HCT116 (cell line): ENCODE measurements at regions not wholly inside any gene's neighbourhood (a gene's known extent, or its start where the extent isn't known, plus 50 kb on each side); places are given as distances from the start of the nearest gene placed in this dataset.

Experiments
- ATAC-seq: fragments of 200-7000 bp; cut with Tn5 transposase; 2 replicates; pipeline ENCODE4 v1.9.1; 2020; ENCODE audit warnings: mild to moderate bottlenecking, moderate library complexity
- BruUV-seq: library from RNA; stranded (reverse); fragments of 400-500 nt; replicated peaks from 2 replicates; lab custom pipeline; 2021; lab: Mats Ljungman, UMichigan
- CTCF ChIA-PET: fragments of 300-600 bp; sonication (Branson Sonifier 250); formaldehyde crosslinking; loops from one replicate; lab custom pipeline; 2021; ENCODE audit warnings: antibody characterized with exemption; lab: Charles Lee
- POLR2A ChIA-PET: fragments of 300-600, 350-600 bp; sonication (Branson Sonifier 250); formaldehyde crosslinking; loops from one replicate; lab custom pipeline; 2021; ENCODE audit warnings: antibody characterized with exemption; lab: Charles Lee
- RAD21 ChIA-PET, 2 experiments: fragments of 300-600 bp; sonication (Branson Sonifier 250); formaldehyde crosslinking; loops; one replicate each; lab custom pipeline; 2023; ENCODE audit warnings: low total read pairs in 2 of 2; ENCODE audit not compliant: uncharacterized antibody in 2 of 2, unreplicated experiment in 2 of 2, low non-redundant PET in 1 of 2; lab: Charles Lee
- DNase-seq: peaks from one replicate; pipeline ENCODE4 v3.0.0-alpha.2; 2010; ENCODE audit warnings: low read depth, low spot score
- H2AFZ ChIP-seq: fragments of 200-600 bp; shearing (Covaris generic), sonication (generic); 2 replicates; pipeline ENCODE4 v1.6.1; 2017; ENCODE audit warnings: low read depth, mixed run types, mixed read lengths, antibody characterized with exemption, low read length; ENCODE audit not compliant: poor library complexity, severe bottlenecking
- H3K27ac ChIP-seq: 2 replicates; pipeline ENCODE4 v1.5.1; 2012; ENCODE audit warnings: low read depth, low read length
- H3K27me3 ChIP-seq: fragments of 200-600 bp; sonication (generic); 2 replicates; pipeline ENCODE4 v1.6.1; 2016; ENCODE audit warnings: mixed run types, low read length, mixed read lengths; ENCODE audit not compliant: insufficient read depth
- H3K36me3 ChIP-seq, 2 experiments: fragments of 200-500 bp in 1 of 2; fragments of 200-600 bp in 1 of 2; sonication (Bioruptor generic) in 1 of 2; sonication (generic) in 1 of 2; 2 replicates each; pipeline versions ENCODE4 v1.5.1 to v1.6.1; 2014 to 2016; ENCODE audit warnings: low read length in 2 of 2, inconsistent platforms in 1 of 2, mixed read lengths in 1 of 2, mixed run types in 1 of 2; ENCODE audit not compliant: insufficient read depth in 2 of 2, control insufficient read depth in 1 of 2
- H3K4me1 ChIP-seq, 2 experiments: fragments of 200-600 bp in 1 of 2; sonication (generic) in 1 of 2; 2 replicates each; pipeline versions ENCODE4 v1.5.1 to v1.6.1; 2012 to 2017; ENCODE audit warnings: low read length in 2 of 2, inconsistent platforms in 1 of 2, mild to moderate bottlenecking in 1 of 2, mixed read lengths in 1 of 2, mixed run types in 1 of 2, moderate library complexity in 1 of 2; ENCODE audit not compliant: insufficient read depth in 2 of 2, control insufficient read depth in 1 of 2
- H3K4me2 ChIP-seq: fragments of 200-600 bp; sonication (generic); 2 replicates; pipeline ENCODE4 v1.6.1; 2017; ENCODE audit warnings: mixed run types, low read length, mixed read lengths
- H3K4me3 ChIP-seq, 2 experiments: fragments of 200-600 bp in 1 of 2; sonication (generic) in 1 of 2; replicated peaks in 1 of 2; 2 replicates each; pipeline ENCODE4 v1.5.1; 2011 to 2016; ENCODE audit warnings: low read length in 2 of 2, control low read depth in 1 of 2, low read depth in 1 of 2, mild to moderate bottlenecking in 1 of 2, mixed read lengths in 1 of 2, mixed run types in 1 of 2
- H3K79me2 ChIP-seq: fragments of 200-600 bp; sonication (generic); 2 replicates; pipeline ENCODE4 v1.6.1; 2017; ENCODE audit warnings: mild to moderate bottlenecking, mixed run types, low read length, moderate library complexity, mixed read lengths; ENCODE audit not compliant: insufficient read depth
- H3K9ac ChIP-seq: fragments of 200-600 bp; sonication (generic); 2 replicates; pipeline ENCODE4 v1.6.1; 2016; ENCODE audit warnings: low read length, mixed read lengths
- H3K9me2 ChIP-seq: fragments of 200-600 bp; sonication (generic), shearing (Covaris generic); 2 replicates; pipeline ENCODE4 v1.6.1; 2017; ENCODE audit warnings: mixed run types, mild to moderate bottlenecking, moderate library complexity; ENCODE audit not compliant: insufficient read depth
- H3K9me3 ChIP-seq, 2 experiments: fragments of 200-500 bp in 1 of 2; fragments of 200-600 bp in 1 of 2; sonication (Bioruptor generic) in 1 of 2; sonication (generic) in 1 of 2; 2 replicates each; pipeline ENCODE4 v1.6.1; 2014 to 2017; ENCODE audit warnings: low read length in 2 of 2, mixed read lengths in 2 of 2, inconsistent platforms in 1 of 2, low read depth in 1 of 2, mild to moderate bottlenecking in 1 of 2, mixed run types in 1 of 2, moderate library complexity in 1 of 2; ENCODE audit not compliant: control insufficient read depth in 1 of 2, insufficient read depth in 1 of 2
- H4K20me1 ChIP-seq: fragments of 200-600 bp; sonication (generic), shearing (Covaris generic); 2 replicates; pipeline ENCODE4 v1.6.1; 2017; ENCODE audit warnings: mixed run types, mild to moderate bottlenecking, moderate library complexity; ENCODE audit not compliant: insufficient read depth
- CEBPB ChIP-seq: IDR thresholded peaks from 2 replicates; pipeline ENCODE4 v1.6.1; 2012; ENCODE audit warnings: low read depth
- ELF1 ChIP-seq: IDR thresholded peaks from 2 replicates; pipeline ENCODE4 v1.6.1; 2012; ENCODE audit warnings: low read depth, borderline replicate concordance
- FOSL1 ChIP-seq: IDR thresholded peaks from 2 replicates; pipeline ENCODE4 v1.6.1; 2012; ENCODE audit warnings: low read depth
- POLR2A ChIP-seq: IDR thresholded peaks from 2 replicates; pipeline ENCODE4 v1.7.0; 2011; ENCODE audit warnings: borderline replicate concordance; ENCODE audit not compliant: insufficient read depth, insufficient read length; ENCODE audit errors: extremely low read depth
- SRF ChIP-seq: IDR thresholded peaks from 2 replicates; pipeline ENCODE4 v1.6.1; 2012; ENCODE audit warnings: low read depth
- ZFX ChIP-seq: fragments of 450-650 bp; IDR thresholded peaks from 2 replicates; pipeline ENCODE4 v1.6.1; 2017
- intact Hi-C: fragments of 100-400 bp; cut with micrococcal nuclease; formaldehyde crosslinking; loops from 2 replicates; pipeline ENCODE4 v1.10.0; 2022
- TF ChIP-seq, protein P1 (sequence below), 3 experiments: fragments of 200-600 bp in 1 of 3; sonication (generic) in 1 of 3; IDR thresholded peaks in 2 of 3; conservative IDR thresholded peaks in 1 of 3; 2 replicates each; pipeline ENCODE4 v1.5.1; 2012 to 2017; ENCODE audit warnings: low read depth in 2 of 3, low read length in 2 of 3, antibody characterized with exemption in 1 of 3, borderline replicate concordance in 1 of 3, control low read depth in 1 of 3, mild to moderate bottlenecking in 1 of 3, mixed read lengths in 1 of 3, mixed run types in 1 of 3, moderate library complexity in 1 of 3; ENCODE audit not compliant: insufficient read depth in 1 of 3

DNA sequence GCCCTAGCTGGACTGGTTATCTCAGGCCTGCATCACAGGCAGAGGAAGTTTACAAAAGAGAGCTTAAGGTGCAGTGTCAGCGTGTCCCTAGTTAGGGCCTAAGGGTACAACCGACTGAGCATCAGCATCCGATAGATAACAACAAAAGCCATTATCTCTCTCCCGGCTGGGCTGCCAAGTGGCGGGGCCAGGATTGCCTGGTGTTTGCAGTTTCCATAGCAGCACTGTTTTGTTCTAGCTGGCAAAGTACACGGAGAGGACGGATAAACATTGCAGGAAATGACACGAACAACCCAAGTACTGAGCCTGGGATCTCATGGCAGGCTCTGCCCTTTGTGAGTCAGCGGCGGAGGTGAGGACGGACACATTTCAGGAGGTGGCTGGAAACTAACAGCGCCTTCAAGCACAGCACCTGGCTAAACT lies 104.7 kb upstream of the NOCT start:
- ATAC-seq, result no peak; the same call in 1 of the 2 replicates
- no peaks in the 10 kb centered on the region for H3K79me2 ChIP-seq
- no peak for DNase-seq
- no peaks in the 10 kb centered on the region for H3K4me1 ChIP-seq
- ChIA-PET RAD21 (no interaction called here), POLR2A (no interaction called here), CTCF (no interaction called here)
- H3K36me3 ChIP-seq, result no peaks in the 10 kb centered on the region
- no peak overlapping the region for H2AFZ ChIP-seq
- TF ChIP-seq CEBPB, result no peak
- no peak overlapping the region for H3K27ac ChIP-seq
- H3K4me2 ChIP-seq, result no peak overlapping the region
- H4K20me1 ChIP-seq, result no peaks in the 10 kb centered on the region
- H3K9ac ChIP-seq, result no peak overlapping the region
- no peaks in the 10 kb centered on the region for H3K27me3 ChIP-seq
- no TSS peak for BruUV-seq
- H3K4me3 ChIP-seq, result no peak overlapping the region
- intact Hi-C loops, result no loop called here
- no peaks in the 10 kb centered on the region for H3K9me3 ChIP-seq
- no peaks in the 10 kb centered on the region for H3K9me2 ChIP-seq

GRCh38 chr4:138910195-138910913 lies 105.2 kb upstream of the NOCT start:
- H3K27me3 ChIP-seq, result no peaks in the 10 kb centered on the region
- no peak overlapping the region for H3K4me2 ChIP-seq
- ATAC-seq, result no peak
- TF ChIP-seq ZFX, result no peak
- TF ChIP-seq SRF, result no peak
- TF ChIP-seq POLR2A, result no peak
- TF ChIP-seq, protein P1, sequence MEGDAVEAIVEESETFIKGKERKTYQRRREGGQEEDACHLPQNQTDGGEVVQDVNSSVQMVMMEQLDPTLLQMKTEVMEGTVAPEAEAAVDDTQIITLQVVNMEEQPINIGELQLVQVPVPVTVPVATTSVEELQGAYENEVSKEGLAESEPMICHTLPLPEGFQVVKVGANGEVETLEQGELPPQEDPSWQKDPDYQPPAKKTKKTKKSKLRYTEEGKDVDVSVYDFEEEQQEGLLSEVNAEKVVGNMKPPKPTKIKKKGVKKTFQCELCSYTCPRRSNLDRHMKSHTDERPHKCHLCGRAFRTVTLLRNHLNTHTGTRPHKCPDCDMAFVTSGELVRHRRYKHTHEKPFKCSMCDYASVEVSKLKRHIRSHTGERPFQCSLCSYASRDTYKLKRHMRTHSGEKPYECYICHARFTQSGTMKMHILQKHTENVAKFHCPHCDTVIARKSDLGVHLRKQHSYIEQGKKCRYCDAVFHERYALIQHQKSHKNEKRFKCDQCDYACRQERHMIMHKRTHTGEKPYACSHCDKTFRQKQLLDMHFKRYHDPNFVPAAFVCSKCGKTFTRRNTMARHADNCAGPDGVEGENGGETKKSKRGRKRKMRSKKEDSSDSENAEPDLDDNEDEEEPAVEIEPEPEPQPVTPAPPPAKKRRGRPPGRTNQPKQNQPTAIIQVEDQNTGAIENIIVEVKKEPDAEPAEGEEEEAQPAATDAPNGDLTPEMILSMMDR (IDR thresholded peaks at IDR 0.05 in 2 of 3, conservative IDR thresholded peaks at IDR 0.05 in 1 of 3; ENCODE audit: borderline replicate concordance in 1 of 3, insufficient read depth in 1 of 3, low read depth in 2 of 3, low read length in 2 of 3), result no peak
- no peak for TF ChIP-seq ELF1
- TF ChIP-seq FOSL1, result no peak
- no peak overlapping the region for H3K4me3 ChIP-seq
- H3K9ac ChIP-seq, result no peak overlapping the region
- no peaks in the 10 kb centered on the region for H3K79me2 ChIP-seq
- ChIA-PET POLR2A (no interaction called here), CTCF (no interaction called here), RAD21 (no interaction called here)
- H3K4me1 ChIP-seq, result no peaks in the 10 kb centered on the region
- no peaks in the 10 kb centered on the region for H4K20me1 ChIP-seq
- intact Hi-C loops, result no loop called here
- DNase-seq, result no peak
- no TSS peak for BruUV-seq
- no peaks in the 10 kb centered on the region for H3K9me3 ChIP-seq
- no peak overlapping the region for H2AFZ ChIP-seq
- no peak overlapping the region for H3K27ac ChIP-seq
- no peaks in the 10 kb centered on the region for H3K9me2 ChIP-seq
- H3K36me3 ChIP-seq, result no peaks in the 10 kb centered on the region
